ENCODE measurements at regions not wholly inside any gene's neighbourhood (a gene's known extent, or its start where the extent isn't known, plus 50 kb on each side); places are given as distances from the start of the nearest gene placed in this dataset.
A peak's percentile ranks its signal among the peaks of the same experiment; 100 is the strongest.
"Not testable (repeated sequence)": the region's sequence is repeated elsewhere in the genome, so short reads cannot be mapped to it uniquely, and the experiment has no call there.

DNA sequence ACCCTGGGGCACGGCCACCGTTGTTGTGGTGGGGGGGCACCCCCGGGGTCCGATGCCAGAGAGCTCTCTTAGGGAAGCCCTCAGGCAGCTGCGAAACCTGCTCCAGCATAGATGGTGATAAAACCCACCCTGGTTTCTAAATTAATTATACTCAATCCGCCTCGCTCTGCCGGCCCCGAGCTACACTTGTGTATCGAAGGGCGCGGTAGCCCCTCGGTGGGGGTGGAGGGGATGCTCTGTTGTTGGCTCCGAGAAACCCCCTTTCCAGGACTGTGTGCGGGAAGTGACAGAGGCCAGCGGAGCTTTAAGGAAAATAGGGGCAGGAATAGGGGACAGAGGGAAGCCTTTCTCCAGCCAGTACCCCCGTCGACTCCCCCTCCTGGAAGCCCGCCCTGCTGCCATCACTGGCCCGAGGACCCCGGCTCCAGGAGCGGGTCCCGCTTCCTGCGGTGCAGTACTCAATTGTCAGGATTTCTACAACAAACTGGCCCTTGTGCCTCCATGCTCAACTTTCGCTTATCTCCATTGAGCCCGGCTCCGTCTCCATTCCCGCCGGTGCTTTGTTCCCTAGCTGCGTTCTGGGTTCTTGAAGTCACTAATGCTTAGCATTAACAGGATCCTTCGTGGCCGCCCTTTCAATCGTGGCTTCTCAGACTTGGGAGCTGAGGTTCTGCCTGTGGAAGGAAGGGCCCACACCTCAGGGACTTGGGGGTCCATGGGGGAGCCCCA is 408.2 kb downstream of the BCOR start:
- H3K27ac Mint-ChIP-seq = no peak overlapping the region
- H3K4me3 Mint-ChIP-seq = peak overlapping the region; percentile 54
- intact Hi-C loops (cut with micrococcal nuclease) = no loop called here
- no peaks in the 10 kb centered on the region for H3K4me1 Mint-ChIP-seq
- peaks cover 26% of the 10 kb centered on the region for H3K27me3 Mint-ChIP-seq
- no peaks in the 10 kb centered on the region for H3K9me3 Mint-ChIP-seq
- H3K36me3 Mint-ChIP-seq (ENCODE audit: low read depth) = no peaks in the 10 kb centered on the region
- no peak for DNase-seq

GRCh38 chrX:39690541-39691415 is 407.0 kb downstream of the BCOR start:
- DNase-seq = no peak
- Mint-ChIP-seq H3K27me3 (peaks cover 25% of the 10 kb centered on the region), H3K9me3 (no peaks in the 10 kb centered on the region), H3K36me3 (ENCODE audit: low read depth) (no peaks in the 10 kb centered on the region), H3K4me3 (no peak overlapping the region), H3K27ac (no peak overlapping the region), H3K4me1 (no peaks in the 10 kb centered on the region)
- intact Hi-C loops (cut with micrococcal nuclease) = no loop called here

DNA sequence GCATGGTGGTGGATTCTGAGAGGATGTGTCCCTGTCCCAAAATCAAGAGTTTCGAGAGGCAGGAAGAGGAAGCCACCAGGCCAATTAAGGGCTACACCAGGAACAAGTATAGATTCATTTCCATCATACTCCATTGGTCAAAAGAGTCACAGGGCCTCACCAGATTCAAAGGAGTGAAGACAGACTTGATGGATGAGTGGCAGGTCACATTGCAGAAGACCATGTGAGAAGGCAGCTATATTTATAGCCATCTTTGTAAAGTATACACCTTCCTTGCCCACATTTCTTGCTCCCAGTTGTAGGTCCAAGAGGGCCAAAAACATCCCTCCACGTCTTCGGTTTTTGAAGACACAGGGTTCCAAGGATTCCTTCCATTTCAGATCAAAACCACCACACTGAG is 406.0 kb downstream of the BCOR start:
- H3K9me3 Mint-ChIP-seq = no peaks in the 10 kb centered on the region
- H3K36me3 Mint-ChIP-seq (ENCODE audit: low read depth) = no peaks in the 10 kb centered on the region
- peaks cover 21% of the 10 kb centered on the region for H3K27me3 Mint-ChIP-seq
- no peak for DNase-seq
- intact Hi-C loops (cut with micrococcal nuclease) = no loop called here
- H3K4me1 Mint-ChIP-seq = no peaks in the 10 kb centered on the region
- no peak overlapping the region for H3K27ac Mint-ChIP-seq
- no peak overlapping the region for H3K4me3 Mint-ChIP-seq

DNA sequence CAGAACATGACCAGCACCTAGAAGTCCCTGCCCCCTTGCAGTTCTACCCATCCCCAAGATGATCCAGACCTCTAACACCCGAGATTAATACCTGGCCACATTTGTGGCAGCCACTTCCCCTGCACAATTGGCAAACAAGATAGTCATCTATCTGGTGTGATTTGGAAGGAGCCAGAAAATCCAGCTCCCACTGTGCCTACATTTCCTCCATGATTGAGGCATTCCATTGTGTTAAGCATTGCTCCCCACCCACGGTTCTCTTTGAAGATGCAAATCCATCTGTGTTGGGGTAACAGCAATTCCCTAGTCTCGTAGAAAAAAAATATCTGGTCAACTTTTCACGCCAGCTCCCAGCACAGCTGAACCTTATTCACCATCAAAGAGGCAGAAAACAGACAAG is 405.0 kb downstream of the BCOR start:
- Mint-ChIP-seq H3K4me1 (no peaks in the 10 kb centered on the region), H3K36me3 (ENCODE audit: low read depth) (no peaks in the 10 kb centered on the region), H3K4me3 (no peak overlapping the region), H3K27me3 (peaks cover 21% of the 10 kb centered on the region), H3K27ac (no peak overlapping the region), H3K9me3 (no peaks in the 10 kb centered on the region)
- intact Hi-C loops (cut with micrococcal nuclease) = no loop called here
- no peak for DNase-seq

DNA sequence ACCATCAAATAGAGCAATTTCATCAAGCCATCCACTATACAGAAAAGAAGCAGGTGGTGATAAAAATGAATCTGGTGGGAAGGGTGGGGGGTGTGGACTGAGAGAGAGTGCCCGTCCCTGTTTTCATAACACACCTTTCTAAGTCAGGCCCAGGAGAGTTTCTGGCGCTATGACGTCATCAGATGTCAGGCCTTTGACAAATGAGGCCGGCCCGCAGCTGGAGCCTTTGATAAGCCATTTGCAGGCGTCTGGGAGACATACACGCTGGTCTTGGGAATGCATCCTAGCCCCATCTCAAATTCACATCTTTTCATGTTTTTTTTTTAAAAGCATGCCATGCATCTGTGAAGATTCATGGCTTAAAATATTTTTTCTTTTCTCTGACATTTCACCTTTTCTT is 404.5 kb downstream of the BCOR start:
- Mint-ChIP-seq H3K4me3 (no peak overlapping the region), H3K4me1 (no peaks in the 10 kb centered on the region), H3K36me3 (ENCODE audit: low read depth) (no peaks in the 10 kb centered on the region), H3K27me3 (peaks cover 21% of the 10 kb centered on the region), H3K27ac (no peak overlapping the region), H3K9me3 (no peaks in the 10 kb centered on the region)
- intact Hi-C loops (cut with micrococcal nuclease) = no loop called here
- DNase-seq = no peak

DNA sequence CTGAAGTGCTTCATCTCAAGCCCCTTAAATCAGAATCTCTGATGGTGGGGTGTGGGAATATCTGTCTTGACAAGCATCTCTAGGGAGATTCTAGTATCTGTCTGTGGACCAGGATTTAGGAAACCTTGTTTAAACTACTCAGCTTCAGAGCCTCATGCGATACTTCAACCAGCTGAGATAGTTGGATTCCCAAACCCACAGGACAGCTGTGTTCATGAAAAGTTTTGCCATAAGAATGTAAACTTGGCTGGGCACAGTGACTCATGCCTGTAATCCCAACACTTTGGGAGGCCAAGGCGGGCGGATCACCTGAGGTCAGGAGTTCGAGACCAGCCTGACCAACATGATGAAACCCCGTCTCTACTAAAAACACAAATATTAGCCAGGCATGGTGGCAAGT is 395.1 kb downstream of the BCOR start:
- H3K36me3 Mint-ChIP-seq (ENCODE audit: low read depth); H3K27ac Mint-ChIP-seq; H3K27me3 Mint-ChIP-seq; DNase-seq; H3K4me1 Mint-ChIP-seq; H3K4me3 Mint-ChIP-seq; H3K9me3 Mint-ChIP-seq; intact Hi-C loops (cut with micrococcal nuclease): not testable (repeated sequence)

- no peaks in the 10 kb centered on the region for H3K9me3 Mint-ChIP-seq
- H3K27ac Mint-ChIP-seq = no peak overlapping the region
- H3K4me3 Mint-ChIP-seq = no peak overlapping the region
- H3K4me1 Mint-ChIP-seq = no peaks in the 10 kb centered on the region
- H3K27me3 Mint-ChIP-seq = no peaks in the 10 kb centered on the region
- intact Hi-C loops (cut with micrococcal nuclease) = no loop called here
- H3K36me3 Mint-ChIP-seq (ENCODE audit: low read depth) = no peaks in the 10 kb centered on the region
- no peak for DNase-seq
Observed at GRCh38 chrX:39703307-39703706, 394.5 kb downstream of the BCOR start.

DNA sequence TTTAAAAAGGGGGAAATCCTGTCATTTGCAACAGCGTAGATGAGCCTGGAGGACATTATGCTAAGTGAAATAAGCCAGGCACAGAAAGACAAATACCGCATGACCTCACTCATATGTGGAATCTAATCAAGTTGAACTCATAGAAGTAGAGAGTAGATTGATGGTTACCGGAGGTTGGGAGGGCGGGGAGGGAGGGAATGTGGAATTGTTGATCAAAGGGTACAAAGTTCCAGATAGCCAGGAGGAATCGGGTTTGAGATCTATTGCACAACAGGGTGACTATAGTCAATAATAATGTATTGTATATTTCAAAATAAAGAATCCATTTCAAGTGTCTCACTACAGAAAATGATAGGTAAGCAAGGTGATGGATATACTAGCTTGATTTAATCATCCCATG is 393.2 kb downstream of the BCOR start:
- H3K36me3 Mint-ChIP-seq (ENCODE audit: low read depth) = no peaks in the 10 kb centered on the region
- no peaks in the 10 kb centered on the region for H3K4me1 Mint-ChIP-seq
- no peak overlapping the region for H3K27ac Mint-ChIP-seq
- no peak overlapping the region for H3K4me3 Mint-ChIP-seq
- no peaks in the 10 kb centered on the region for H3K9me3 Mint-ChIP-seq
- no peak for DNase-seq
- H3K27me3 Mint-ChIP-seq = no peaks in the 10 kb centered on the region
- intact Hi-C loops (cut with micrococcal nuclease) = no loop called here

- Mint-ChIP-seq H3K27me3 (no peaks in the 10 kb centered on the region), H3K4me3 (no peak overlapping the region), H3K27ac (no peak overlapping the region), H3K9me3 (no peaks in the 10 kb centered on the region), H3K36me3 (ENCODE audit: low read depth) (no peaks in the 10 kb centered on the region), H3K4me1 (no peaks in the 10 kb centered on the region)
- DNase-seq = no peak
- intact Hi-C loops (cut with micrococcal nuclease) = no loop called here
Observed at GRCh38 chrX:39705290-39705689, 392.5 kb downstream of the BCOR start.

- Mint-ChIP-seq H3K9me3 (no peaks in the 10 kb centered on the region), H3K4me1 (no peaks in the 10 kb centered on the region), H3K27ac (no peak overlapping the region), H3K36me3 (ENCODE audit: low read depth) (no peaks in the 10 kb centered on the region), H3K27me3 (no peaks in the 10 kb centered on the region), H3K4me3 (no peak overlapping the region)
- no peak for DNase-seq
- intact Hi-C loops (cut with micrococcal nuclease) = no loop called here
Observed at GRCh38 chrX:39709364-39709763, 388.4 kb downstream of the BCOR start.

GRCh38 chrX:39709812-39710211 is 387.9 kb downstream of the BCOR start:
- intact Hi-C loops (cut with micrococcal nuclease) = no loop called here

DNA sequence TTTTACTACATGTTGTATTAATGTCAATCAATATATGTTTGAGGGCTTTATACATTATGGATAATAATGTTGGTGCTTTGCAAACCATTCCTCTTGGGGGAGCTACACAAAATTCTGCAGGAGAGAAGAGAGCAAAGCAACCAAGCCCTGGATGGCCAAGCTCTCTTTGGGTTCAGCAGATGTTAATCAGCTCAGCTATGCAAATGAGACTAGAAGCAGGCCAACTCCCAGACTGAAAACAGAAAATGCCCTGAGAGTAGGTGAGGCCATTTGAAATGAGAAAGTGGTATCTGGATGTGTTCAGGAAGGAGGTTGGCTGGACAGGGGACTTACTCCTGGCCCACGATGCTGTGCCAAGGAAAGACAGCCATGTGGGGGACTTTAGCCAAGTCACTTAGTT is 387.0 kb downstream of the BCOR start:
- no peaks in the 10 kb centered on the region for H3K27me3 Mint-ChIP-seq
- no peaks in the 10 kb centered on the region for H3K4me1 Mint-ChIP-seq
- DNase-seq = no peak
- H3K27ac Mint-ChIP-seq = no peak overlapping the region
- H3K36me3 Mint-ChIP-seq (ENCODE audit: low read depth) = no peaks in the 10 kb centered on the region
- no peak overlapping the region for H3K4me3 Mint-ChIP-seq
- no peaks in the 10 kb centered on the region for H3K9me3 Mint-ChIP-seq
- intact Hi-C loops (cut with micrococcal nuclease) = no loop called here

More at GRCh38 chrX:39709812-39710211, 387.9 kb downstream of the BCOR start:
- no peak for DNase-seq
- Mint-ChIP-seq H3K27me3 (no peaks in the 10 kb centered on the region), H3K4me1 (no peaks in the 10 kb centered on the region), H3K36me3 (ENCODE audit: low read depth) (no peaks in the 10 kb centered on the region), H3K9me3 (no peaks in the 10 kb centered on the region), H3K4me3 (no peak overlapping the region), H3K27ac (no peak overlapping the region)

- Mint-ChIP-seq H3K4me1 (no peaks in the 10 kb centered on the region), H3K27me3 (no peaks in the 10 kb centered on the region), H3K36me3 (ENCODE audit: low read depth) (no peaks in the 10 kb centered on the region), H3K4me3 (no peak overlapping the region), H3K27ac (no peak overlapping the region), H3K9me3 (no peaks in the 10 kb centered on the region)
- no peak for DNase-seq
- intact Hi-C loops (cut with micrococcal nuclease) = no loop called here
Observed at GRCh38 chrX:39714471-39714870, 383.3 kb downstream of the BCOR start.

DNA sequence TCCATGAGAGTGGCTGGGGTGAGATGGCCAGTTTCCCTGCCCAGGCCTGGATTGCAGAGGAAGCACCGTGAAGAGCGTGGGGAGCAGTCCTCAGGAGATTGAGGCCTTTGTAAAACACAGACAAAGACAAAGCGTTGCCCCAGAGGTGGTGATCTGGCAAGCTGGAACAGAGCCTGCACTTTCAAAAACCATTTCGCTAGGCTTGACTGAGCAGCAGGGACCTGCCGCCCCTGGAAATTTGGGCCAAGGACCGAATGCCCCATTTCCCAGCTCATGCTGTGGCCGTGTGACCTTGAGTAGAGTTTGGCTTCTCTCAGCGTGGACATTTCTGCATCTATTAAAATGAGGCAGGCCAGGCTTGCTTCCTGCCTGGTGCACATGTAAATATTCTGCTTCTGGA is 381.4 kb downstream of the BCOR start:
- no peaks in the 10 kb centered on the region for H3K27me3 Mint-ChIP-seq

More for the DNA sequence above, 381.4 kb downstream of the BCOR start:
- DNase-seq = no peak
- Mint-ChIP-seq H3K36me3 (ENCODE audit: low read depth) (no peaks in the 10 kb centered on the region), H3K27ac (no peak overlapping the region), H3K4me1 (no peaks in the 10 kb centered on the region), H3K4me3 (no peak overlapping the region), H3K9me3 (no peaks in the 10 kb centered on the region)
- intact Hi-C loops (cut with micrococcal nuclease) = no loop called here
